K562 (cell line): ENCODE measurements at regions not wholly inside any gene's neighbourhood (a gene's known extent, or its start where the extent isn't known, plus 50 kb on each side); places are given as distances from the start of the nearest gene placed in this dataset.
A peak's percentile ranks its signal among the peaks of the same experiment; 100 is the strongest.

Experiments
- ASH1L ChIP-seq: fragments of 450-650 bp; IDR thresholded peaks from 2 replicates; pipeline ENCODE4 v1.6.1; 2018; ENCODE audit warnings: borderline replicate concordance, mild to moderate bottlenecking, low read depth; ENCODE audit not compliant: partially characterized antibody
- CBFA2T3 ChIP-seq: fragments of 450-650 bp; IDR thresholded peaks from 2 replicates; pipeline ENCODE4 v1.6.1; 2017
- E2F6 ChIP-seq, 2 experiments: IDR thresholded peaks; 2 replicates each; pipeline ENCODE4 v1.6.1; 2011; ENCODE audit warnings: borderline replicate concordance in 1 of 2, control low read depth in 1 of 2, low read depth in 1 of 2, low read length in 1 of 2, mild to moderate bottlenecking in 1 of 2, mixed read lengths in 1 of 2, moderate library complexity in 1 of 2; ENCODE audit not compliant: insufficient read depth in 1 of 2, insufficient read length in 1 of 2, poor library complexity in 1 of 2, severe bottlenecking in 1 of 2; ENCODE audit errors: extremely low read depth in 1 of 2
- EHMT2 ChIP-seq: fragments of 450-650 bp; IDR thresholded peaks from 2 replicates; pipeline ENCODE4 v1.6.1; 2018; ENCODE audit warnings: antibody characterized with exemption
- ELF4 ChIP-seq: fragments of 450-650 bp; formaldehyde crosslinking; IDR thresholded peaks from 2 replicates; pipeline ENCODE4 v1.4.0; 2022; ENCODE audit warnings: missing genetic modification characterization
- GABPB2 ChIP-seq: fragments of 250-450 bp; sonication (Bioruptor Pico); conservative IDR thresholded peaks from 2 replicates; pipeline ENCODE4 v1.5.1; 2021; ENCODE audit warnings: mild to moderate bottlenecking
- HBP1 ChIP-seq: fragments of 450-650 bp; formaldehyde crosslinking; IDR thresholded peaks from 2 replicates; pipeline ENCODE4 v1.4.0; 2022; ENCODE audit warnings: missing genetic modification characterization
- MCM3 ChIP-seq: fragments of 450-650 bp; IDR thresholded peaks from 2 replicates; pipeline ENCODE4 v1.6.1; 2016
- PATZ1 ChIP-seq: fragments of 250-450 bp; sonication (Bioruptor Pico); IDR thresholded peaks from 2 replicates; pipeline ENCODE4 v1.5.0; 2020; ENCODE audit warnings: mild to moderate bottlenecking, borderline replicate concordance
- ZBTB40 ChIP-seq, 2 experiments: fragments of 450-650 bp in 1 of 2; sonication (generic) in 1 of 2; formaldehyde crosslinking in 1 of 2; IDR thresholded peaks; 2 replicates each; pipeline versions ENCODE4 v1.7.1 to v1.9.0; 2016 to 2022; ENCODE audit warnings: inconsistent platforms in 1 of 2, mild to moderate bottlenecking in 1 of 2, missing genetic modification reagents in 1 of 2
- ZFP36 ChIP-seq: fragments of 150-350 bp; IDR thresholded peaks from 2 replicates; pipeline ENCODE4 v1.6.1; 2018; ENCODE audit warnings: low read length, low read depth; ENCODE audit not compliant: partially characterized antibody
- ZNF766 ChIP-seq: fragments of 200-800 bp; sonication (Bioruptor generic); conservative IDR thresholded peaks from 2 replicates; pipeline ENCODE4 v1.6.1; 2016; ENCODE audit warnings: missing genetic modification characterization, missing compliant biosample characterization

GRCh38 chr12:74292351-74293194 is 245.1 kb upstream of the ATXN7L3B start (continued):
- TF ChIP-seq ZBTB40 (IDR thresholded peaks at IDR 0.05) = peak; percentile 85
- TF ChIP-seq ZBTB40 (CRISPR knock-in tag; IDR thresholded peaks at IDR 0.05) = 0 out of 2 replicates have a peak, but pooled peaks have one; percentile 18
- TF ChIP-seq ZNF766 (CRISPR knock-in tag) = no peak
- no peak for TF ChIP-seq ASH1L
- no peak for TF ChIP-seq ZFP36
- no peak; the same call in 1 of the 2 replicates for TF ChIP-seq HBP1 (CRISPR knock-in tag)
- no peak for TF ChIP-seq GABPB2 (CRISPR knock-in tag)
- 0 out of 2 replicates have a peak, but pooled peaks have one; percentile 17 for TF ChIP-seq EHMT2
- TF ChIP-seq E2F6 (IDR thresholded peaks at IDR 0.05; ENCODE audit: borderline replicate concordance in 1 of 2, extremely low read depth in 1 of 2, insufficient read depth in 1 of 2, insufficient read length in 1 of 2, low read depth in 1 of 2, low read length in 1 of 2, poor library complexity in 1 of 2, severe bottlenecking in 1 of 2) = peak; percentile 16
- TF ChIP-seq ELF4 (CRISPR knock-in tag) = no peak
- no peak for TF ChIP-seq MCM3
- no peak for TF ChIP-seq PATZ1 (CRISPR knock-in tag)
- TF ChIP-seq CBFA2T3 = peak; percentile 58
